GM23338 (cell line): ENCODE measurements at regions not wholly inside any gene's neighbourhood (a gene's known extent, or its start where the extent isn't known, plus 50 kb on each side); places are given as distances from the start of the nearest gene placed in this dataset.

ENCODE experiments used
- CREB1 ChIP-seq: fragments of 250-450 bp; sonication (Bioruptor Pico); IDR thresholded peaks from 2 replicates; pipeline ENCODE4 v1.5.0; 2020; ENCODE audit warnings: low read depth, mild to moderate bottlenecking, moderate library complexity
- CTCF ChIP-seq, 2 experiments: fragments of 200-600 bp in 1 of 2; sonication (generic) in 1 of 2; conservative IDR thresholded peaks; 2 replicates each; pipeline versions ENCODE4 v1.5.1 to v1.6.1; 2016 to 2017; ENCODE audit warnings: antibody characterized with exemption in 2 of 2, low read depth in 2 of 2, mild to moderate bottlenecking in 2 of 2, moderate library complexity in 1 of 2
- EZH2 ChIP-seq: fragments of 200-600 bp; sonication (generic); IDR thresholded peaks from one replicate; pipeline ENCODE4 v1.8.0; 2017; ENCODE audit warnings: antibody characterized with exemption, mild to moderate bottlenecking, low read depth; ENCODE audit not compliant: unreplicated experiment
- EZH2phosphoT487 ChIP-seq: fragments of 200-600 bp; sonication (generic); IDR thresholded peaks from one replicate; pipeline ENCODE4 v1.8.1; 2018; ENCODE audit warnings: antibody characterized with exemption; ENCODE audit not compliant: unreplicated experiment
- JUNB ChIP-seq: IDR thresholded peaks from one replicate; pipeline ENCODE4 v1.6.1; 2016; ENCODE audit warnings: antibody characterized with exemption; ENCODE audit not compliant: unreplicated experiment
- POLR2AphosphoS5 ChIP-seq: IDR thresholded peaks from 2 replicates; pipeline ENCODE4 v1.6.1; 2016; ENCODE audit warnings: antibody characterized with exemption, low read depth
- ZNF114 ChIP-seq: fragments of 250-450 bp; sonication (Bioruptor Pico); IDR thresholded peaks from 2 replicates; pipeline ENCODE4 v1.5.0; 2020; ENCODE audit warnings: mild to moderate bottlenecking, moderate library complexity
- TF ChIP-seq, protein P1 (sequence below): IDR thresholded peaks from one replicate; pipeline ENCODE4 v1.6.1; 2018; ENCODE audit warnings: antibody characterized with exemption; ENCODE audit not compliant: unreplicated experiment

GRCh38 chr1:95504321-95504720 lies 270.3 kb downstream of the RWDD3 start:
- TF ChIP-seq CTCF (conservative IDR thresholded peaks at IDR 0.05; ENCODE audit: low read depth in 2 of 2), result no peak
- no peak for TF ChIP-seq EZH2phosphoT487
- no peak for TF ChIP-seq JUNB
- TF ChIP-seq CREB1 (CRISPR knock-in tag), result no peak
- no peak for TF ChIP-seq EZH2
- TF ChIP-seq, protein P1, sequence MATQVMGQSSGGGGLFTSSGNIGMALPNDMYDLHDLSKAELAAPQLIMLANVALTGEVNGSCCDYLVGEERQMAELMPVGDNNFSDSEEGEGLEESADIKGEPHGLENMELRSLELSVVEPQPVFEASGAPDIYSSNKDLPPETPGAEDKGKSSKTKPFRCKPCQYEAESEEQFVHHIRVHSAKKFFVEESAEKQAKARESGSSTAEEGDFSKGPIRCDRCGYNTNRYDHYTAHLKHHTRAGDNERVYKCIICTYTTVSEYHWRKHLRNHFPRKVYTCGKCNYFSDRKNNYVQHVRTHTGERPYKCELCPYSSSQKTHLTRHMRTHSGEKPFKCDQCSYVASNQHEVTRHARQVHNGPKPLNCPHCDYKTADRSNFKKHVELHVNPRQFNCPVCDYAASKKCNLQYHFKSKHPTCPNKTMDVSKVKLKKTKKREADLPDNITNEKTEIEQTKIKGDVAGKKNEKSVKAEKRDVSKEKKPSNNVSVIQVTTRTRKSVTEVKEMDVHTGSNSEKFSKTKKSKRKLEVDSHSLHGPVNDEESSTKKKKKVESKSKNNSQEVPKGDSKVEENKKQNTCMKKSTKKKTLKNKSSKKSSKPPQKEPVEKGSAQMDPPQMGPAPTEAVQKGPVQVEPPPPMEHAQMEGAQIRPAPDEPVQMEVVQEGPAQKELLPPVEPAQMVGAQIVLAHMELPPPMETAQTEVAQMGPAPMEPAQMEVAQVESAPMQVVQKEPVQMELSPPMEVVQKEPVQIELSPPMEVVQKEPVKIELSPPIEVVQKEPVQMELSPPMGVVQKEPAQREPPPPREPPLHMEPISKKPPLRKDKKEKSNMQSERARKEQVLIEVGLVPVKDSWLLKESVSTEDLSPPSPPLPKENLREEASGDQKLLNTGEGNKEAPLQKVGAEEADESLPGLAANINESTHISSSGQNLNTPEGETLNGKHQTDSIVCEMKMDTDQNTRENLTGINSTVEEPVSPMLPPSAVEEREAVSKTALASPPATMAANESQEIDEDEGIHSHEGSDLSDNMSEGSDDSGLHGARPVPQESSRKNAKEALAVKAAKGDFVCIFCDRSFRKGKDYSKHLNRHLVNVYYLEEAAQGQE, result no peak
- no peak for TF ChIP-seq POLR2AphosphoS5
- no peak for TF ChIP-seq ZNF114
